HG02973 (cell line): ENCODE measurements at regions not wholly inside any gene's neighbourhood (a gene's known extent, or its start where the extent isn't known, plus 50 kb on each side); places are given as distances from the start of the nearest gene placed in this dataset.

Experiments used
- ATAC-seq: cut with Tn5 transposase; IDR thresholded peaks from one replicate; pipeline ENCODE4 v1.9.1; 2021; ENCODE audit warnings: moderate library complexity; ENCODE audit not compliant: unreplicated experiment

GRCh38 chr9:665296-665695 lies 176.2 kb upstream of the DMRT1 start:
- ATAC-seq = no peak

GRCh38 chr9:671997-672396 lies 169.5 kb upstream of the DMRT1 start:
- ATAC-seq = no peak

GRCh38 chr9:672851-673250 lies 168.6 kb upstream of the DMRT1 start:
- ATAC-seq = no peak

- ATAC-seq = no peak
These were observed 168.1 kb upstream of the DMRT1 start for GRCh38 chr9:673264-673965.

GRCh38 chr9:673966-674526 lies 167.5 kb upstream of the DMRT1 start:
- ATAC-seq = no peak

- no peak for ATAC-seq
These were observed 165.7 kb upstream of the DMRT1 start for GRCh38 chr9:675697-676370.

GRCh38 chr9:676780-677438 lies 164.6 kb upstream of the DMRT1 start:
- ATAC-seq = no peak

GRCh38 chr9:677461-678097 lies 163.9 kb upstream of the DMRT1 start:
- no peak for ATAC-seq

GRCh38 chr9:678897-679296 lies 162.6 kb upstream of the DMRT1 start:
- no peak for ATAC-seq

GRCh38 chr9:679462-679861 lies 162.0 kb upstream of the DMRT1 start:
- no peak for ATAC-seq

- ATAC-seq = no peak
These were observed 161.4 kb upstream of the DMRT1 start for GRCh38 chr9:680106-680505.

GRCh38 chr9:682633-683508 lies 158.6 kb upstream of the DMRT1 start:
- no peak for ATAC-seq

GRCh38 chr9:683509-684021 lies 157.9 kb upstream of the DMRT1 start:
- no peak for ATAC-seq

GRCh38 chr9:684054-684890 lies 157.2 kb upstream of the DMRT1 start:
- no peak for ATAC-seq

- ATAC-seq = no peak
These were observed 156.6 kb upstream of the DMRT1 start for GRCh38 chr9:684941-685340.

GRCh38 chr9:686321-686813 lies 155.1 kb upstream of the DMRT1 start:
- ATAC-seq = no peak

GRCh38 chr9:687034-687785 lies 154.3 kb upstream of the DMRT1 start:
- no peak for ATAC-seq

GRCh38 chr9:687994-688393 lies 153.5 kb upstream of the DMRT1 start:
- no peak for ATAC-seq
